IMR-90 (cell line): ENCODE measurements at regions not wholly inside any gene's neighbourhood (a gene's known extent, or its start where the extent isn't known, plus 50 kb on each side); places are given as distances from the start of the nearest gene placed in this dataset.

Experiments used
- ATAC-seq: fragments of 200-7000 bp; cut with Tn5 transposase; 2 replicates; pipeline ENCODE4 v1.9.1; 2020; ENCODE audit warnings: low read depth, mild to moderate bottlenecking, moderate library complexity
- BruUV-seq: library from RNA; stranded (reverse); fragments of 400-500 nt; replicated peaks from 2 replicates; lab custom pipeline; 2021; lab: Mats Ljungman, UMichigan
- CTCF ChIA-PET: fragments of 300-600 bp; formaldehyde crosslinking; extraction: SDS; loops from one replicate; lab custom pipeline; 2021; ENCODE audit warnings: antibody characterized with exemption; lab: Yijun Ruan, JAX
- POLR2A ChIA-PET: fragments of 300-600 bp; sonication (Branson Sonifier 250); formaldehyde crosslinking; loops from one replicate; lab custom pipeline; 2022; ENCODE audit warnings: antibody characterized with exemption; ENCODE audit not compliant: unreplicated experiment; lab: Charles Lee
- DNase-seq: peaks from one replicate; pipeline ENCODE4 v3.0.0; 2013
- H2AFZ ChIP-seq: replicated peaks from 2 replicates; pipeline ENCODE3; 2013; ENCODE audit warnings: low read length, mild to moderate bottlenecking; ENCODE audit not compliant: poor library complexity
- H2AK5ac ChIP-seq: 2 replicates; pipeline ENCODE4 v1.6.1; 2013; ENCODE audit warnings: low read depth, low read length, inconsistent platforms
- H2AK9ac ChIP-seq: replicated peaks from 2 replicates; pipeline ENCODE3; 2013; ENCODE audit warnings: mild to moderate bottlenecking, low read depth, low read length, moderate library complexity; ENCODE audit not compliant: poor library complexity
- H2BK120ac ChIP-seq: 2 replicates; pipeline ENCODE4 v1.6.1; 2013; ENCODE audit warnings: low read depth, low read length, inconsistent platforms
- H2BK15ac ChIP-seq: 3 replicates; pipeline ENCODE4 v1.6.1; 2013; ENCODE audit warnings: low read depth, low read length, inconsistent platforms
- H2BK20ac ChIP-seq: 2 replicates; pipeline ENCODE4 v1.6.1; 2013; ENCODE audit warnings: low read depth, mild to moderate bottlenecking, inconsistent platforms, low read length, moderate library complexity
- H2BK5ac ChIP-seq: 2 replicates; pipeline ENCODE4 v1.6.1; 2013; ENCODE audit warnings: mild to moderate bottlenecking, low read depth, low read length, inconsistent platforms; ENCODE audit not compliant: poor library complexity, severe bottlenecking
- H3K14ac ChIP-seq: replicated peaks from 2 replicates; pipeline ENCODE4 v1.6.1; 2013; ENCODE audit warnings: low read depth, low read length, inconsistent platforms
- H3K18ac ChIP-seq: 2 replicates; pipeline ENCODE4 v1.6.1; 2013; ENCODE audit warnings: low read depth, low read length, control low read depth
- H3K23ac ChIP-seq: 2 replicates; pipeline ENCODE4 v1.6.1; 2013; ENCODE audit warnings: low read depth, low read length, inconsistent platforms
- H3K27ac ChIP-seq: 2 replicates; pipeline ENCODE4 v1.5.1; 2013; ENCODE audit warnings: mild to moderate bottlenecking, control low read depth, low read length; ENCODE audit not compliant: insufficient read depth
- H3K27me3 ChIP-seq: 2 replicates; pipeline ENCODE4 v1.6.1; 2013; ENCODE audit warnings: low read length; ENCODE audit not compliant: control insufficient read depth, insufficient read depth
- H3K36me3 ChIP-seq: 2 replicates; pipeline ENCODE4 v1.6.1; 2013; ENCODE audit warnings: low read length, mixed read lengths; ENCODE audit not compliant: control insufficient read depth, insufficient read depth
- H3K4ac ChIP-seq: 2 replicates; pipeline ENCODE4 v1.6.1; 2013; ENCODE audit warnings: low read depth, low read length, inconsistent platforms
- H3K4me1 ChIP-seq: 2 replicates; pipeline ENCODE4 v1.6.1; 2013; ENCODE audit warnings: low read length, mixed read lengths; ENCODE audit not compliant: control insufficient read depth, insufficient read depth
- H3K4me2 ChIP-seq: 2 replicates; pipeline ENCODE4 v1.6.1; 2013; ENCODE audit warnings: low read depth, mild to moderate bottlenecking, control low read depth, low read length, moderate library complexity
- H3K4me3 ChIP-seq: 2 replicates; pipeline ENCODE4 v1.5.1; 2013; ENCODE audit warnings: low read depth, mild to moderate bottlenecking, control low read depth, low read length, moderate library complexity; ENCODE audit not compliant: insufficient read depth
- H3K56ac ChIP-seq: 2 replicates; pipeline ENCODE4 v1.6.1; 2013; ENCODE audit warnings: low read length, inconsistent platforms; ENCODE audit not compliant: insufficient read depth; ENCODE audit errors: extremely low read depth
- H3K79me1 ChIP-seq, 2 experiments: 2 replicates each; pipeline ENCODE4 v1.6.1; 2013; ENCODE audit warnings: low read length in 2 of 2, inconsistent platforms in 1 of 2, low read depth in 1 of 2
- H3K9ac ChIP-seq: 2 replicates; pipeline ENCODE4 v1.6.1; 2013; ENCODE audit warnings: low read depth, low read length, control low read depth
- H3K9me1 ChIP-seq: 2 replicates; pipeline ENCODE4 v1.6.1; 2013; ENCODE audit warnings: low read length, inconsistent platforms; ENCODE audit not compliant: insufficient read depth
- H3K9me3 ChIP-seq: 2 replicates; pipeline ENCODE4 v1.6.1; 2013; ENCODE audit warnings: low read length; ENCODE audit not compliant: control insufficient read depth, insufficient read depth
- H4K20me1 ChIP-seq: 2 replicates; pipeline ENCODE4 v1.6.1; 2013; ENCODE audit warnings: low read length, inconsistent platforms; ENCODE audit not compliant: insufficient read depth
- H4K5ac ChIP-seq: 2 replicates; pipeline ENCODE4 v1.6.1; 2013; ENCODE audit warnings: mild to moderate bottlenecking, low read depth, low read length, control low read depth
- H4K8ac ChIP-seq, 2 experiments: 2 replicates each; pipeline ENCODE4 v1.6.1; 2013; ENCODE audit warnings: low read depth in 2 of 2, low read length in 2 of 2, control low read depth in 1 of 2, inconsistent platforms in 1 of 2
- H4K91ac ChIP-seq: 2 replicates; pipeline ENCODE4 v1.6.1; 2013; ENCODE audit warnings: low read depth, low read length, inconsistent platforms; ENCODE audit not compliant: insufficient read depth
- BHLHE40 ChIP-seq: fragments of 150-350 bp; IDR thresholded peaks from 2 replicates; pipeline ENCODE4 v1.6.1; 2016; ENCODE audit warnings: mild to moderate bottlenecking, low read depth, low read length
- CEBPB ChIP-seq: IDR thresholded peaks from 2 replicates; pipeline ENCODE4 v1.6.1; 2012; ENCODE audit warnings: low read depth, low read length, improper control_type of control experiment
- CHD1 ChIP-seq: IDR thresholded peaks from 2 replicates; pipeline ENCODE4 v1.6.1; 2012; ENCODE audit warnings: low read depth, low read length, improper control_type of control experiment
- FOS ChIP-seq: fragments of 150-350 bp; IDR thresholded peaks from 2 replicates; pipeline ENCODE4 v1.6.1; 2016; ENCODE audit warnings: low read depth, low read length
- MAFK ChIP-seq: IDR thresholded peaks from 2 replicates; pipeline ENCODE4 v1.6.1; 2012; ENCODE audit warnings: low read depth, low read length, improper control_type of control experiment
- MAZ ChIP-seq: IDR thresholded peaks from 2 replicates; pipeline ENCODE4 v1.6.1; 2012; ENCODE audit warnings: low read depth, mild to moderate bottlenecking, low read length, improper control_type of control experiment, moderate library complexity, borderline replicate concordance
- MXI1 ChIP-seq: IDR thresholded peaks from 2 replicates; pipeline ENCODE4 v1.6.1; 2012; ENCODE audit warnings: low read depth, mild to moderate bottlenecking, low read length, moderate library complexity, borderline replicate concordance
- NFE2L2 ChIP-seq: fragments of 150-350 bp; IDR thresholded peaks from 2 replicates; pipeline ENCODE4 v1.6.1; 2016; ENCODE audit warnings: low read depth, mild to moderate bottlenecking, low read length
- POLR2A ChIP-seq: IDR thresholded peaks from 2 replicates; pipeline ENCODE4 v1.6.1; 2012; ENCODE audit warnings: mild to moderate bottlenecking, low read depth, low read length
- RAD21 ChIP-seq: IDR thresholded peaks from 2 replicates; pipeline ENCODE4 v1.6.1; 2012; ENCODE audit warnings: low read length, improper control_type of control experiment
- RCOR1 ChIP-seq: IDR thresholded peaks from 2 replicates; pipeline ENCODE4 v1.6.1; 2012; ENCODE audit warnings: mild to moderate bottlenecking, low read length, improper control_type of control experiment; ENCODE audit not compliant: insufficient replicate concordance
- RFX5 ChIP-seq: IDR thresholded peaks from 2 replicates; pipeline ENCODE4 v1.8.0; 2012; ENCODE audit warnings: low read depth, mild to moderate bottlenecking, low read length, moderate library complexity
- SMC3 ChIP-seq: fragments of 150-350 bp; IDR thresholded peaks from 2 replicates; pipeline ENCODE4 v1.6.1; 2016; ENCODE audit warnings: low read depth, mild to moderate bottlenecking, antibody characterized with exemption, low read length, moderate library complexity
- WGBS, 2 experiments: methylation state at CpG; one replicate each; pipeline versions ENCODE4 v1.1.5 to v1.1.7; 2013; ENCODE audit warnings: missing lambda C conversion rate in 2 of 2; ENCODE audit not compliant: insufficient read length in 1 of 2; ENCODE audit errors: extremely low coverage in 2 of 2; 5-methylcytosine and 5-hydroxymethylcytosine counted together
- dilution Hi-C: fragments of 300-500 bp; cut with HindIII; formaldehyde crosslinking; loops from one replicate; pipeline ENCODE4 v1.14.3; 2018; ENCODE audit warnings: low sequenced_read_pairs; ENCODE audit not compliant: unreplicated experiment
- in situ Hi-C: fragments of 300-500 bp; cut with MboI; formaldehyde crosslinking; loops from 3 replicates; pipeline ENCODE4 v1.14.3; 2019; ENCODE audit warnings: low sequenced_read_pairs, inconsistent platforms, mixed read lengths
- intact Hi-C: fragments of 100-400 bp; cut with micrococcal nuclease; formaldehyde crosslinking; loops from 2 replicates; pipeline ENCODE4 v1.10.0; 2022
- TF ChIP-seq, protein P1 (sequence below): fragments of 150-350 bp; IDR thresholded peaks from 2 replicates; pipeline ENCODE4 v1.6.1; 2017; ENCODE audit warnings: mild to moderate bottlenecking, antibody characterized with exemption, low read length, low read depth
- TF ChIP-seq, protein P2 (sequence below): conservative IDR thresholded peaks from 2 replicates; pipeline ENCODE4 v1.5.1; 2012; ENCODE audit warnings: mild to moderate bottlenecking, low read depth, low read length, improper control_type of control experiment
- TF ChIP-seq, protein P3 (sequence below): fragments of 150-350 bp; IDR thresholded peaks from 2 replicates; pipeline ENCODE4 v1.6.1; 2016; ENCODE audit warnings: low read depth, mild to moderate bottlenecking, low read length, moderate library complexity, borderline replicate concordance

DNA sequence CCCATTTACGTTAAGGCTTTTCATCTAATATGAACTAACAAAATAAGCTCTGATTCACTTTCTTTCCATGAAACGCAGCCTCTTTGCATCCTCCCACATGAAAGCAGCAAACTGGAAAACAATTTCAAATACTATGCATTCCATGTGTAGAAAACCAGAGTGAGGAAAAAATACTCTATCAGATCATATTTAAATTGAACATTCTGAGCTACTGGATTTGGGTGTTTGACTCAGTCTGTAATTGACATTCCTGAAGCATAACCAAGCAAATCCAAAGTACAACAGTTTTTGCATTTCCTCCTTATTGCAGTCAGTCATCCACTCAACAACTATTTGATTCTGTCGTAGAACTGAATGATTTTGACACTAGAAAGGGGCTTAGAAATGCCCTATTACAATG, 399.1 kb upstream of the NMUR2 start:
- dilution Hi-C loops, result no loop called here

More for the DNA sequence above, 399.1 kb upstream of the NMUR2 start:
- Histone ChIP-seq H3K4me1 (no peaks in the 10 kb centered on the region), H3K79me1 (no peaks in the 10 kb centered on the region), H3K14ac (no peak overlapping the region), H3K36me3 (no peaks in the 10 kb centered on the region), H3K4me2 (no peak overlapping the region), H3K4me3 (no peak overlapping the region), H2AK5ac (no peak overlapping the region), H2BK5ac (no peak overlapping the region), H3K9me3 (no peaks in the 10 kb centered on the region), H2BK15ac (no peak overlapping the region), H2BK120ac (no peak overlapping the region), H2BK20ac (no peak overlapping the region), H2AK9ac (no peak overlapping the region), H3K4ac (no peak overlapping the region), H2AFZ (no peak overlapping the region), H4K5ac (no peak overlapping the region), H4K91ac (no peak overlapping the region), H3K27ac (no peak overlapping the region), H3K56ac (no peak overlapping the region), H3K9me1 (no peaks in the 10 kb centered on the region), H3K18ac (no peak overlapping the region), H3K27me3 (no peaks in the 10 kb centered on the region), H4K20me1 (no peaks in the 10 kb centered on the region), H3K23ac (no peak overlapping the region), H3K9ac (no peak overlapping the region), H4K8ac (no peak overlapping the region)
- intact Hi-C loops, result no loop called here
- POLR2A ChIA-PET, result no interaction called here
- BruUV-seq, result no TSS peak
- ATAC-seq (no peak), DNase-seq (no peak)
- TF ChIP-seq MAFK (no peak), MAZ (no peak), NFE2L2 (no peak), RFX5 (no peak), CHD1 (no peak), POLR2A (no peak), CEBPB (no peak), FOS (no peak), RAD21 (no peak), RCOR1 (no peak), SMC3 (no peak), MXI1 (no peak), BHLHE40 (no peak)
- TF ChIP-seq, protein P1, sequence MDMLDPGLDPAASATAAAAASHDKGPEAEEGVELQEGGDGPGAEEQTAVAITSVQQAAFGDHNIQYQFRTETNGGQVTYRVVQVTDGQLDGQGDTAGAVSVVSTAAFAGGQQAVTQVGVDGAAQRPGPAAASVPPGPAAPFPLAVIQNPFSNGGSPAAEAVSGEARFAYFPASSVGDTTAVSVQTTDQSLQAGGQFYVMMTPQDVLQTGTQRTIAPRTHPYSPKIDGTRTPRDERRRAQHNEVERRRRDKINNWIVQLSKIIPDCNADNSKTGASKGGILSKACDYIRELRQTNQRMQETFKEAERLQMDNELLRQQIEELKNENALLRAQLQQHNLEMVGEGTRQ, result no peak
- TF ChIP-seq, protein P2, sequence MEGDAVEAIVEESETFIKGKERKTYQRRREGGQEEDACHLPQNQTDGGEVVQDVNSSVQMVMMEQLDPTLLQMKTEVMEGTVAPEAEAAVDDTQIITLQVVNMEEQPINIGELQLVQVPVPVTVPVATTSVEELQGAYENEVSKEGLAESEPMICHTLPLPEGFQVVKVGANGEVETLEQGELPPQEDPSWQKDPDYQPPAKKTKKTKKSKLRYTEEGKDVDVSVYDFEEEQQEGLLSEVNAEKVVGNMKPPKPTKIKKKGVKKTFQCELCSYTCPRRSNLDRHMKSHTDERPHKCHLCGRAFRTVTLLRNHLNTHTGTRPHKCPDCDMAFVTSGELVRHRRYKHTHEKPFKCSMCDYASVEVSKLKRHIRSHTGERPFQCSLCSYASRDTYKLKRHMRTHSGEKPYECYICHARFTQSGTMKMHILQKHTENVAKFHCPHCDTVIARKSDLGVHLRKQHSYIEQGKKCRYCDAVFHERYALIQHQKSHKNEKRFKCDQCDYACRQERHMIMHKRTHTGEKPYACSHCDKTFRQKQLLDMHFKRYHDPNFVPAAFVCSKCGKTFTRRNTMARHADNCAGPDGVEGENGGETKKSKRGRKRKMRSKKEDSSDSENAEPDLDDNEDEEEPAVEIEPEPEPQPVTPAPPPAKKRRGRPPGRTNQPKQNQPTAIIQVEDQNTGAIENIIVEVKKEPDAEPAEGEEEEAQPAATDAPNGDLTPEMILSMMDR, result no peak
- TF ChIP-seq, protein P3, sequence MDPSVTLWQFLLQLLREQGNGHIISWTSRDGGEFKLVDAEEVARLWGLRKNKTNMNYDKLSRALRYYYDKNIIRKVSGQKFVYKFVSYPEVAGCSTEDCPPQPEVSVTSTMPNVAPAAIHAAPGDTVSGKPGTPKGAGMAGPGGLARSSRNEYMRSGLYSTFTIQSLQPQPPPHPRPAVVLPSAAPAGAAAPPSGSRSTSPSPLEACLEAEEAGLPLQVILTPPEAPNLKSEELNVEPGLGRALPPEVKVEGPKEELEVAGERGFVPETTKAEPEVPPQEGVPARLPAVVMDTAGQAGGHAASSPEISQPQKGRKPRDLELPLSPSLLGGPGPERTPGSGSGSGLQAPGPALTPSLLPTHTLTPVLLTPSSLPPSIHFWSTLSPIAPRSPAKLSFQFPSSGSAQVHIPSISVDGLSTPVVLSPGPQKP, result no peak
- in situ Hi-C loops, result no loop called here
- WGBS, 2 experiments, result no CpG with 5 or more reads among the region's 3 CpGs
- CTCF ChIA-PET, result no interaction called here
